NK-92 (cell line): ENCODE measurements at regions not wholly inside any gene's neighbourhood (a gene's known extent, or its start where the extent isn't known, plus 50 kb on each side); places are given as distances from the start of the nearest gene placed in this dataset.

ENCODE experiments used
- DNase-seq: peaks from one replicate; lab custom pipeline; 2025; ENCODE audit not compliant: unreplicated experiment; lab: John Stamatoyannopoulos, UW

DNA sequence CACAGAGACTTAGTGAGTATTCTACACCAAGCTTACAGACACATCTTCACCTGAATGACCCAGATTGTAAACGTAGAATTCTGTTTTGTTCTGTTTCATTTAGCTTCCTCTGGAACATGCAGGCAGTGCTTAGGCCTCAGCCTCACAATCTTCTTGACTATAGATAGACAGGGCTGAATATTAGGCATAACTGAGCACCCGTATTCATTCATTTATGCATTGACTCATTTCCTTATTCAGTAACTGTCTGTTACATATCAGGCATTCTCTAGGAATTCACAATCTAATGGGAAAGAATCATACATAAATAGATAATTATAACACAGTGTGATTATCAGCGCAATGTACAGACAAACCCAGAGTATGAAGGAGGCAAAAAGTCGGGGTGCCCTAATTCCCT, 124.9 kb upstream of the ETAA1 start:
- DNase-seq, result no peak

DNA sequence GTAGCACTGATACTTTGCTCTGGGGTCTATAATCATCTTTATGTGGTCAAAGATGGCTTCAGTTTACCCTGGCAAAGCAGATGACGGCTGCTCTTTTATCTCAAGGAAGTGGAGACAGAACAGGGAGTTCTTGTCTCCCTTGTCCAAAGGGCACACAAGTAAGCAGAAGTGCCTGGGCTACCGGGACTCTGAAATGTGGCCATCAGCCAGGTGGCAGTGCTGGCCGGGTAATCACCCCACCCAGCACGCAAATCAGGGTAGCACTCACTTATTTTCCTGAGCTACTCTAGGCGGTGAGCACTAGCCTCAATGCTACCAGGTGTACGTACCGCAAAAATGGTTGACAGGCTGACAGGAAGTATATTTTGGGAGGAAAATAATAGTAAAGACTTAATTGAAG, 119.7 kb upstream of the ETAA1 start:
- DNase-seq, result no peak

DNA sequence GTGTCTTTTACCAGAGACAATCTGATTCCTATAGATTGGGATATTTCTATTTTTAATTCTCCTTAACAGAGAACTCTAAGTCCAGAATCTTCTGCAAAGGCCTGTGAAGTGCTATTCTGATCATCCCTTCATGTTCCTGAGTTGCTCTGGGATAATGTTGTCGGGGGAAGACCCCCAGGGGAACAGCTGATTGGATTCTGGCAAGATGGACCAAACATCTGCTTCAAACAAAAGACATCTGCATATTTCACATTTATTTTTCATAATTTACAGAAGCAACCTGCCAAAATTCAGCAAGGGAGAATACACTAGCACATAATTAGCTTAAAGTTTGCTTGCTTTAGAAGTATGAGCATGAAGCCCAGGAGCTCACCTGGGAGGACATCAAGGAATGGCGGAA, 116.0 kb upstream of the ETAA1 start:
- no peak for DNase-seq

DNA sequence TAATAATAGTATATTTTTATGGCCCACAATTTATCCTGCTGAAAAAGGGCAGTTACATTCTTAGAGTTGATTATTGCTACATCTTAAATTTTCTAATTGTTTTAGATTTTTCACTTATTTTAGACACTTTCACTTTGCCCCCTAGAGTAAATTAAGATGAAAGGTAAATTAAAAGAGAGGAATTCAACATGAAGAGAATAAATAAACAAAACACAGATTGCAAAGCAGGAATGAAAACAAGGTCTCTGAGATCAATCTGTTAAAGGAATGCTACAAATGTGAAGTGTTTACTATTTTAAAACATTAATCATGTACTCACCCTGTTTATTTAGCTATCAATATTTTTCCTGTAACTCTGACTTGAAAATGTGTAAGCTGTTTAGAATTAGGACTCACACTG, 113.5 kb upstream of the ETAA1 start:
- DNase-seq, result no peak

DNA sequence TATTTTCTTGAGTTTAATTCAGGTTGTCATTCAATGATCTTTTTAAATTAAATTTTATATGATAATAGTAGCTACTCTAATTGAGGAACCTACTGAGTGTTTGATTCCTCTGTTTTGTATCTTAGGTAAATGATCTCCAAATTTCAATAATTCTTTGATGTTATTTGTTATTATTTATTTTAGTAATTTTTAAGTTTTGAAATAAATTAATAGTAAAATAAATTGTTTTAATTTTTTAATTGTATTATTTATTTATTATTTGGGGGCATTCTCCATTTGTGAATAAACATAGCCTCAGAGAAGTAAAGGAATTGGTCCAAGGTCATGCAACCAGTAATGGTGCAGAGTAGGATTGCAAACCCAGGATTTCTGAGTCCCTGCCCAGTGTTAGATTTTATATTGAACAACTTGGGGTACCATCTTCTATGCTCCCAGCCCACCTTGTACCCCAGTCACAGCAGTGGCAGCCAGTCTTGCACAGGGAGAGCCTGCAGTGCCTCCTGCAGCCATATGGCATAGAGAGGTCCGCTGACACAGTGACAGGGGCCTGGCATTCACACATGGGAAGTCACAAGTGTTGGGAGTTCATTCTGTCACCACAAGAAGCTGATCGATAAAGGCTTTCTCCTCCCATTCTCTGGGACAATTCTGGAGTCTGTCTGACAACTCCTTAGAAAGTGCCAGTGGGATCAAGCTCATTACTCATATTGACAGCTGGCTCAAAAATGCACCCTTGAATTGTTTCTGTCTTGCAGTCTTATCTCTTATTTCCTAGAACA, 110.0 kb upstream of the ETAA1 start:
- no peak for DNase-seq

DNA sequence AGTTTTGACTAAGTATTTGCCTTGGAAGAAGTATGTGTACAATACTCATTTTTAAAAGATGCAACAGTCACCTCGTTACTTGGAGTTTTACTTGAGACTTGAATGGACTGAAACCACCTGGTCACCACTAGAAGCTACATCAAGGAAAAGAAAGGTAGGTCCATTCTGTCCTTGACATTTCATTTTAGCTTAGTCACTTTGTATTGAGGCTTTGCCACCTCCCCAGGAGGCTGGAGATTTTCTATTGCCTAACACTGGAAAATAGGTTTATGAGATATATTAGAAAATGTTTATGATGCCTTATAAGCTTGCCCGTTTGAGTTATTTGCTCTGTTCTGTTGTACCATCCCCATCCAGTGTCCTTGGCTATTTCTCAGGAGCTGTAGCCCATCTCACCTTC, 107.9 kb upstream of the ETAA1 start:
- DNase-seq, result no peak

DNA sequence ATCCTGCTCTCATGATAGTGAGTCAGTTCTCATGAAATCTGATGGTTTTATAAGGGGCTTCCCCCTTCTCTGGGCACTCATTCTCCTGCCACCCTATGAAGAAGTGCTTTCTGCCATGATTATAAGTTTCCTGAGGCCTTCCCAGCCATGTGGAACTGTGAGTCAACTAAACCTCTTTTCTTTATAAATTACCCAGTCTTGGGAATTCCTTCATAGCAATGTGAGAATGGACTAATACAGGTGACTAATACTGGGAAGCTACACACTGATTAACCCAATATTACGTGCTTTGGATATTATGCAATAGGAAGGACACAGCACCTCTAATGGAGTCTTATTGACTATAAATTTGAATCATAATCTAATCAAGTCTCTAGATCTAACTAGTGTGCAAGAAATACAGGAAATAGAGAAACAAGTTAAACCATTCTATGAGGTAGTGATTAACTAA, 107.2 kb upstream of the ETAA1 start:
- DNase-seq, result no peak

DNA sequence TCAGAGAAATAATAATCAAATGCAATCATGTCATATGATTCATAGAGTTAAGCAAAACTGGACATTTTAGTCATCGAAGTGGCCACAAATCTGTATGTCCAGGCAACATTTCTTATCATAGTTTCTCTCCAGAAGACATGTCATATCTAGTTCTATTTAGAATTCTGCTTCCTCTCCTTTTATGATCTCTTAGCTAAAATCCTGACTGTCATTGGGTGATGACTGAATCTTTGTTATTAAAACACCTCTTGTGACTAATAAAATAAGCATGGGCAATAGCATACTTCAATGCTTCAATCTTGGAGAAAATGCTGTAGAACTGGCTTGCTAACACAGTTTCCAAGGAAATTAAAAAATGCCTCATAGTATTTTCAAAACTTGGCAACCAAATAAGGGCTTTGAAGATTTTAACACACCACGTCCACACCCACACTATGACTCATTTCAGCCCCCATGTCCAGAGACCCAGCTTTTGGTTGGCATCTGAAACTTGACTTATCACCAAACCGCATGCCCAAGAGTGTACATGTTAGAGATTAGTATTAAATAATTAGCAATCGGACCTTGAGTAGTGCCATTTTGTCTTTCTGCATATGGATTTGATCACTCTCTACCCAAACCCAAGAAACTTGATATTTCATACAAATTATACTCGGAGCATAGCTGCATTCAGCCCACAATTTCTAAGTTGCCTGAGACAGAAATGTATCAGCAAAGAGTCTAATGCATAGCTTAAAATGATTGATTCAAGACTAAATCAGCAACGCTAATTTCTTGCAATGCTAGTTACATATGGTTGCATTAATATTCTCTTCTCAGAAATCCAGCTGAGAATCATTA, 106.5 kb upstream of the ETAA1 start:
- DNase-seq, result no peak

DNA sequence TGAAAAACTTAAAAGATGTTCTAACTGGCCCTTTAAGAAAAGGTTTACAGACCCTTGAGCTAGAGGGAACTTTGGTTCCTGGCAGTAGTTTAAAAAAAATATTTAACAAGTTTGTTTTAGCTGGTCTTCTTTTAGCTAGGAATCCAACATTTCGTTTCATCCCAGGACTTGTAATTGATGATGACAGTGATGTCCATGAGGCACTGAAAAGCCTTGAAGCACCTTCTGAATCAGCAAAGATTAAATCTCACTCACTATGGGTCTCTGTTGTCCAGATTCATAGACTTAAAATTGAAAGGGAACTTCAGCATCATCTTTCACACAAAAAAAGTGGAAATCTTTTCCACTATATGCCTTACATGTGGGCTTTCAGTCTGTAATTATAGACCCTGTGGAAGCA, 102.9 kb upstream of the ETAA1 start:
- no peak for DNase-seq

DNA sequence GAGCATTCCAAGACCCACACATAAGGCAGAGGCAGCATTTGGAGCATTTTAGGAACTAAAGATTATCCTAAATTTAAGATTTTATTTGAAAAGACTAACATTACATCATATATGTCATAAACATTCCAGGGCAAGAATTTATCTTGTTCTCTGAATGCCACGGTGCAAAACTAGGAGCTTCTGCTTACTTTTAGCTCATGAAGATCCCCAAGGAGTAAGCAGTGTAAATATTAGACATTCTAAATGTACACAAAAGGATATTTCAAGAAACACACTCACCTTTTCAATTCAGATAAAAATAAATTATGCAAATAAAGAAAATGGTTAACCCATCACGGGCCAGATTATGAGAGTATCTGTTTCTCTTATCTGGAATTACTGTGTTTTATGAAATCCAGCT, 101.7 kb upstream of the ETAA1 start:
- no peak for DNase-seq

DNA sequence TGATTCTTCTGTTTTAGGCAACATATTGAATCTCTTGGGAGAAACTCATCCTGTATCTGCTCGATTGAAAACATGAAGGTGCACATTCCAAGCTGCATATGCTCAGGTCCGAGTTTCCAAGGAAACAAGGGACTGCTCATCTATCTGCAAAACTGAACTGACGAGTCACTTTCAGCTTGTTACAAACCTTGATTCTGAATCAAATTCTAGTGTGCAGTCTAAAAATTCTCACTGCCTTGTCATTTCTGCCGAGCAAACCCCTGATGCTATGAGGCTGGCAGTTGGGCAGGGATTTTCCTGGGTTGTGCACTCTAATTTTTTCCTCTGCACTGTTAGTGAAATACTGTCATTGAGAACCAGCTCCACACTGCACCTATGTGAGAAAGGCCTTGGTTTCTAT, 101.3 kb upstream of the ETAA1 start:
- DNase-seq, result no peak

DNA sequence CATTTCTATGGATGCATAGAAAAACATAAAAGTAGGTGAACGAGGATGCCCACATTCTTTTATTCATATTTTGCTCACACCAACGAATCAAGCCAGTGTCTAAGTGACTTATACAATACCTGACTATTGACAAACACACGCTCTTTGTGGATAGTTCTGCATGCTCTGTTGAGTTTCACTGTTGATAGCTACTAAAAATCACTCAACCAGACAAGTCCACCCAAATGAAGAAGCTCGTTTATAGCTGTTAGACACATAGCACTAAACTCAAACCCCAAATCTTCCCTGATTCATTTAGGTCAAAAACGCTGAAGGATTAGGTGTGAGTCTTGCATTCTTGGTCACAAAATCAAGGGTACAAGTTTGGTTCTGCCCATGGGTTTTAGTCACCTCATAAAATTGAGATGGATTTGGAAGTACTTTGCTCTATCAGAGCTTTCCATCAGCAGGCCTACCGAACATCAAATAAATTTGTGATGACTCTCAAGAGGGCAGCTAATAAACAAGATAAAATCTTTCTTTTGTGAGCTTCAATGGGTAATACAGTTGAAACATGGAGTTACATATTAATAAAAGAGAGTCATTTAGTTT, 92.7 kb upstream of the ETAA1 start:
- no peak for DNase-seq

DNA sequence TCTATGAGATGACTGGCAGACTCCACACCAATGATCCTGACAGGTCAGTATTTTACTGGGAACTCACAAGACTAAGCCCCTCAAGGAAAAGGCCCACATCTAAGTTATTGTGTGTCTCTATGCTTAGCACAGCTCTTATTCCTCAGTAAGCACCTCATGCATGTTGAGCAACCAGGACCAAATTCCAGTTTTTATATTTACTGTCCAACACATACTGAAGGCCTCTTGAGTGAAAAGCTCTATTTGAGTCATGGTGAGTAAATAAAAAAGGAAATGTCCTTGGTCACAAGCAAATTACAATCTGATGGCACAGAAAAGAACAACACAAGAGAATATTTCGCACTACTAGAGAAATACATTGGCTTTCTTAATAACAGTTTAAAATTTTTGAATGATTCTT, 87.9 kb upstream of the ETAA1 start:
- no peak for DNase-seq

DNA sequence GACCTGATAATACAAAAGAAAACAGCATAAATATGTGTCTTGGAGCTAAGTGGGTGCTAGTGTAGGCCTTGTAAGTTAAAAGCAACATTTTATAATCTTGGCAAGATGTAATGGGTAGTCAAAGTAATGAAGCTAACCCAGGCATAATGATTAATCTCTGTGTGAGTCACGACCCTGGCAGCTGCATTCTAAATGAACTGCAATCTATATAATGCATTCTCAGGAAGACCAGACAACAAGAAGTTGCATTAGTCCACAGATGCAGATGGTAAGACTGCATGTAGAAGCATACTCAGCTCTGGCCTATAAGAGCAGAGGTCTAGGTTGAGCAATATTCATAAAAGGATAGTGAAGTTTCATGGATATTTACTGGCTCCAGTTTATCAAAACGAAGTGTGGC, 85.6 kb upstream of the ETAA1 start:
- no peak for DNase-seq

DNA sequence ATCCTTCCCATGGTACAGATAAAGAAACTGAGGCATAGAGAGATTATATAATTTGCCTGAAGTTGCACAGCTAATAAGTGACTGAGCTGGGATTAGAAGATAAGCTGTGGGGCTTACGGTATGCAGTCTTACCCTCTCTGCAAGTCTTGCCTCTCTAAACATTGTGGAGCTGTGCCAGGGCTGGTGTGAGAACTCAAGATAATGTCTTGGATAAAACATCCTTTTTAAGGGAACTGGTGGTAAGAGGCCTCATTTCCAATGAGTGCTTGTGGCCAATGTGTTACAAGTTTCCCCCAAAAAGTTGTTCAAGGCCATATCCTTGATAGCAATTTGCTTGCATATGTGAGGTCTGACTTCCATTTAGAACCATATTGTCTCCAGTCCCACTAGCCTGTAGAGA, 84.3 kb upstream of the ETAA1 start:
- DNase-seq, result no peak

DNA sequence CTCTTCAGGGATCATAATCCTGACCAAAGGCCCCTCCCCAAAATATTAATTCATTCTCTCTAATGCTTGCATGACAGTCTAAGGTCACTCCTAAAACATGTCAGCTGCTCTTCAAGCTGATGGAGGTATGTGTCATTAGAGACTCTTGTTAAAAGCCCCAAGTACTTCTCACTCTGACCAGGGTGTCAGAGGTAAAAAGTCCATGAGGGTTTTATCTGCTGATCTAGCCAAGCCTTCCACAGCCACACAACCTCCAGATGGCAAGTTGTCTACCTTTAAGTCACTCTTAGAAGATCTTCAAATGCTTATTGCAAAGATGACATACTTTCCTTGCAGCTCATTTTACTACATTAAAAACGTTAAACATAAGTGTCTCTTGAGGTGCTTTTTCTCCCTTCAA, 83.6 kb upstream of the ETAA1 start:
- no peak for DNase-seq

DNA sequence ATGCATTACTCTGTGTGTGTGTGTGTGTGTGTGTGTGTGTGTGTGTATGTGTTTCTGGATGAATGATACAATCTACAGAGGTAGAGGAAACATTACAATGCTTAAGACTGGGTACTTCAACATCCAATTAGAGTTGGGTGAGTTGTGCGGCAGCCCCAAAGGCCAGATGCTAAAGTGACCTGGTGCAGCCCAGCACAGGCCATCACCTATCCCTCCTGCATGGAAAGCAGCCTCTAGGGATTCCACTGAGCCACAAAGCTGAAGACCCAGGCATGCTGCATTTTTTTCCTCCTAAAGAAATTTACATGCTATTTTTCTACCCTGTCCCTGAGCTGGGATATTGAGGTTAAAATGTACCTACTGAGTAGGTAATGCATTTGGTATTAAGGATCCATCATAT, 79.1 kb upstream of the ETAA1 start:
- no peak for DNase-seq

DNA sequence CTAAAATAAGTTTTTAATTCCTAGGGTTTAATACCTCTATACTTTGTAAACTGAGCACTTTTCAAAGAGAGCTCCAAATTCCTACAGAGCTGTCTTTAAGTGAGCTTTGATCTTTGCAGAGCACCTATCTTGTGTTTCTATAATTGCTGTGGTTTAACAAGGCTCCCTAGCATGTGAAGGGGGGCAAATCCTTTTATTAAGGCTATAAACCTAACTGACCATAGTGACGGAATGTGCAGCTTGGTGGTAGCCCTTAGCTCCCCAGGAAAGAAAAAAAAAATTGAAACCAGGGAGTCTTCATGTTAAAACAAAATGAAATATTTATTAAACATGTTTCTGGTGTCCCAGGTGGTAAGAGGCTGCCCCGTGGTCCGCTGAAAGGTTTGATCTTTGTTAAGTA, 78.6 kb upstream of the ETAA1 start:
- DNase-seq, result no peak

DNA sequence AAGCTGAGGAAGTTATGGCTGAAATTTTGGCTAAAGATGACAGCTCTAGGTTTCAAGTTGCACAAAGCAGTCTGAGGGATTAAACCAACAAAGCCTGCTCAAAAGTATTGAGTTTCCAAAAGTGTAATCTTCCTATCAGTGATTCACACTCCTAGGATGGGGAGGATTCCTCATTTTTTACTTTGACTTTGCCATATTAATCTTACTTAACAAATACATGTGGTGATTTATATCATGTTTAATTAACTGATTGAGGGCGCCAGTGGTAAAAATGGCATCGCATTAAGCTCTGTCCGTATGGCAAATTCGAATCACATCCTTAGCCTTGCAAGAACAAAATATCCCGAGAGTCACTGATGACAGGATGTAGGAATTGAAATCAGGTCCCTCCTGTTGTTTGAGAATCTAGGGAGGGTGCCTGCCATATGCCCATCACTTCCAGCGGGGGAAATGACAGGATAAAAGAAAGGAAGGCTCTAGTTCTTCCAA, 78.1 kb upstream of the ETAA1 start:
- DNase-seq, result no peak

DNA sequence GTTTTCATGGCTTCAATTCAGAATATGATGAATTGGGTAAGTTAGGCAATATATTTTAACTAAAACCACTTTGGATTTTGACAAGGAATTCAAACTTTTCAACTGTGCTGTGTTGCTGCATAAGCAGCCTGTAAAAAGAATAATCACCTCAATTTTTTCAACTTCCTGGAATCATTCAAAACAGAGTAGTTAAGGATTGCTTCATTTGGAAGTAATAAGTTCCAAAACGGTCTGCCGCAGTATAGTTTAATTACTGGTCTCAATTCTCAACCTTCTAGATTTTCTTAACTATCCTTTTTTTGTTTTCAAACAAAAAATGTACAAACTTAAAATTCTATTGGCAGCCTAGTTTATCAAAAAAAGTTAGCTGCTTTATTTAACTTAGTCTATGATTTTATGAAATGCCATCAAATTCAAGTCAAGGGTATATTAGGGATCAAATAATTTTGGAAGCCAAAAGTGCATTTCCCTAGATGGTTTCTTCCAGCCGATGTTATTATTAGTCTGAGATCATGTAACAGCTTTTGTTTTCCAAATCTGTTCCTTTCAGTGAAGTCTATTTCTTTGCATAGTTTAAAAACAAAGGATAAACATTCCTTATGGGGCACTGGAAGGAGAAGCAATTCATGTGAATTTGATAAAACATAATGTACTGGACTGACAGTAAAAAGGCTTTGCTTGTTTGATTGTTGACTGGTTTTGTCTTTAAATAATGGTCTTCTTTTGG, 76.1 kb upstream of the ETAA1 start:
- no peak for DNase-seq

DNA sequence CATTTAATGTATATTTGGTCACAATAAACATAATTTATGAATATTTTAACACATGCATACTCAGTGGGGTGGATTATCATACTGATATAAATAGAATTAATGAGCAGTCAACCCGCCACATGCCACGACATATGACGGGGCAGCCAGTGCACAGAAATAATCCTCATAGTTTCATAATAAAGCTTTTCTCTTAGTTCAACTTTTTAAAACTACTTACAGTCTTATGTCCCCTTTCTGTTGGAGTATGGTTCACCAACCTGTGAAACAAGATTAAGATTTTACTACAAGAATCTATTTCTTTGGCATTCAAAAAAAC, 75.6 kb upstream of the ETAA1 start:
- no peak for DNase-seq
